Hepatocyte (in vitro differentiated cells): ENCODE measurements at regions not wholly inside any gene's neighbourhood (a gene's known extent, or its start where the extent isn't known, plus 50 kb on each side); places are given as distances from the start of the nearest gene placed in this dataset.

Experiments used
- CTCF ChIP-seq: fragments of 200-600 bp; sonication (generic); IDR thresholded peaks from 2 replicates; pipeline ENCODE4 v1.5.1; 2016; ENCODE audit warnings: antibody characterized with exemption, mild to moderate bottlenecking; ENCODE audit not compliant: poor library complexity
- EZH2 ChIP-seq: fragments of 200-600 bp; sonication (generic); IDR thresholded peaks from 2 replicates; pipeline ENCODE4 v1.6.1; 2016; ENCODE audit warnings: antibody characterized with exemption, mild to moderate bottlenecking, borderline replicate concordance
- EZH2phosphoT487 ChIP-seq: fragments of 200-600 bp; sonication (generic); IDR thresholded peaks from one replicate; pipeline ENCODE4 v1.6.1; 2018; ENCODE audit warnings: antibody characterized with exemption, mild to moderate bottlenecking, low read depth, moderate library complexity; ENCODE audit not compliant: unreplicated experiment, severe bottlenecking

DNA sequence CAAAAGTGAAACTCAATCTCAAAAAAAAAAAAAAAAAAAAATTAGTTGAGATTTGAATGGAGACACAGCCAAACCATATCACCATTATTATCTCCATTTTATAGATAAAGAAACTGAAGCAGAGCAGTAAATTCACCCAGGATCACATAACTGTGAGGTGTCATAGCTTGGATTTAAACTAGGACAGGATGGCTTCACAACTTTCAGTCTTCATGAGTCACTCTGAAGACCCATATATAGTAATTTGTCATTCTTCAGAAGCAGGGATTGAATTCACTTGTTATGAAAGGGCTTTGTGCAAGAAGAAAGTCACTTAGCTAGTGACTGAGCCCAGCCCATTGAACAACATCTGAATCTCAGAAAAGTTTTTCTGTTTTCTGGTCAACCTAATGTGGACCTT lies 60.5 kb upstream of the LRIG1 start:
- TF ChIP-seq CTCF: no peak
- no peak for TF ChIP-seq EZH2
- no peak for TF ChIP-seq EZH2phosphoT487
